NCI-H2029 treated with DMSO at 0.1 percent for 48 hours (cell line): ENCODE measurements at regions not wholly inside any gene's neighbourhood (a gene's known extent, or its start where the extent isn't known, plus 50 kb on each side); places are given as distances from the start of the nearest gene placed in this dataset.
"Not testable (repeated sequence)": the region's sequence is repeated elsewhere in the genome, so short reads cannot be mapped to it uniquely, and the experiment has no call there.

ENCODE experiments used
- DNase-seq: peaks from one replicate; lab custom pipeline; 2025; lab: John Stamatoyannopoulos, UW

GRCh38 chr17:71864755-71865154 lies 256.1 kb upstream of the SOX9 start:
- no peak for DNase-seq

DNA sequence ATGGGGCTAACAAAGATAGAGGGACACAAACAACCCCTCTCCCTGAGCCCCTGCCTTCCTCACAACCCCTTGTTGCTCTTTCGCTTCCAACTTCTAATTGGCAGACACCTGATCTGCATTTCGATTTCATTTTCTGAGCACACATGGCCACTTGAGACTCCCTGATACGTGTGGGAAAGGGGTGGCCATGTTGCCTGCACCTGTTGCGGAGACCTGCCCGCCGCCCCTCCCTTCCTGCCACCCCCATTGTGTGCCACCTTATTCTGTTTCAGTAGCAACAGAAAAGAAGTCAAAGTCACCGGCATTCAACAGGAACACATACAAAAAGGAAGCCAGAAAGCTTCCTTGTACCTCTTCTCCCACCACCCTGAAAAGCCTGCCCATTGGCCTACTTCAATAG lies 254.7 kb upstream of the SOX9 start:
- DNase-seq: no peak

GRCh38 chr17:71869293-71869692 lies 251.5 kb upstream of the SOX9 start:
- no peak for DNase-seq

- DNase-seq: no peak
Observed at GRCh38 chr17:71869841-71870545, 250.8 kb upstream of the SOX9 start.

- DNase-seq: no peak
Observed at GRCh38 chr17:71870546-71870862, 250.3 kb upstream of the SOX9 start.

DNA sequence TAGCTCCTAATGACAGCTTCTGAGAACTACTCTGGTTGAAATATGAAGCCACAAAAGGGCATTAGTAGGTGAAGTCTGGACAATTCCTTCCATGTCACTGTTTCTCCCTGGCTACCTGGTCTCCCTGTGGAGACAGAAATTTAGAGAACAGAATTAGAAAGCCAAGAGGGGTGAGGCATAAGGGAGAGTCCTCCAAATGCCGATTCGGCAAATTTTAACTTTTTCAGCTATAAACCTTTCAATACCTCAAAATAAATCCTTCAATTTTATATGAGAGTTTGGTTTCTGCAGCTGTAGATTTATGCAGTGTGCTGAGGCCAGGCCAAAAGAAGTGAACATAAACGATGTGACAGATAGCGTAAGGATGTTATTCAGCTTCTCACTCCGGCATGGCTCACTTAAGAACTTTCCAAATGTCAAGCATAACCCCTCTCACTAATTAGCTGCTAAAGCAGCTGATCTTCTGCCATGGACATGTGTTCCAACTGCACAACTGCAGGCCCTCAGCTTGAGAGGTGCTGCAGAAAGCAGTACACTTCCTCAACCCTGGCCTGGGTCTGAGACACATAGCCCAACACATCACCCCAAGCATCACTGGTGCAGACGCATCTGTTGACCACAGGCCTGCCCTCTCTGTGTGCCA lies 247.9 kb upstream of the SOX9 start:
- no peak for DNase-seq

GRCh38 chr17:71874773-71875172 lies 246.0 kb upstream of the SOX9 start:
- DNase-seq: not testable (repeated sequence)

GRCh38 chr17:71878271-71878670 lies 242.5 kb upstream of the SOX9 start:
- no peak for DNase-seq

GRCh38 chr17:71878998-71879397 lies 241.8 kb upstream of the SOX9 start:
- no peak for DNase-seq

- DNase-seq: no peak
Observed at GRCh38 chr17:71881041-71881440, 239.8 kb upstream of the SOX9 start.

GRCh38 chr17:71881581-71881980 lies 239.2 kb upstream of the SOX9 start:
- no peak for DNase-seq

GRCh38 chr17:71883258-71883657 lies 237.6 kb upstream of the SOX9 start:
- no peak for DNase-seq

DNA sequence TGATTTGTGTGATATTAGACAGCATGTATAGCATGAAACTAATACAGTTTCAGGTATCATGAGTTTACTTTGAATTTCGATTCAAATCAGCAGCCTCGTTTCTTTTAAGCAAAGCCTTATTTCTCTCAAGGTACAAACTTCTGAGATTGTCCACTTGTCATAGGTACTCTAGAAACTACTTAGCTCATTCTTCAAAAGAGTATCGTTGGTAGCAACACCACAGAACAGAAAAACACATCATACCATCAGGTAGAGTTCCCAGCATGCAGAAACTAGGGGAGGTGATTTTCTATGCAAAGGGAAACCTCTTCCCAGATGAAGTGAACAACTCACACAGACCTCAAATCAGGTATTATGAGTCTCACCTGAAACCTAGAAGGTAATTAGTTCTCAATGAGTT lies 237.0 kb upstream of the SOX9 start:
- no peak for DNase-seq

GRCh38 chr17:71885662-71886061 lies 235.2 kb upstream of the SOX9 start:
- DNase-seq: no peak

DNA sequence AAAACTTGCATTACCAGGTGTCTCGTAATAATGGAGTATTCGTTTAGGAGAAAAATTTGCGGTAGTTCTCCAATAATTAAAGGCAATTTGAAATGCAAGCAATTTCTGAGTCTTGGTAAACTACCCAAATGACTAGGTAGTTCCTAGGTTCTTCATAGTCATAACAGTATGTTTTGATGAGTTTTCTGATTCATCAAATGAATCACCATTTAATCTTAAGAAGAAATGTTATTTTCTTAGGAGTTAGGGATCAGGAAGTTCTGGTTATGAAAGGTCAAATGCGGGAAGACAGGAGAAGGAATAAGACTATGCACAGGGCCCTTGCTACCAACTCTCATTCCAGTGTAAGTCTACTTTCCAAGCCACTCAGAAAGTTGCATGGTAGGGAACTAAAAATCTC lies 221.5 kb upstream of the SOX9 start:
- DNase-seq: no peak

- no peak for DNase-seq
Observed at GRCh38 chr17:71900621-71901229, 220.1 kb upstream of the SOX9 start.

- no peak for DNase-seq
Observed at GRCh38 chr17:71902894-71903506, 217.8 kb upstream of the SOX9 start.

GRCh38 chr17:71905376-71906031 lies 215.3 kb upstream of the SOX9 start:
- DNase-seq: no peak

DNA sequence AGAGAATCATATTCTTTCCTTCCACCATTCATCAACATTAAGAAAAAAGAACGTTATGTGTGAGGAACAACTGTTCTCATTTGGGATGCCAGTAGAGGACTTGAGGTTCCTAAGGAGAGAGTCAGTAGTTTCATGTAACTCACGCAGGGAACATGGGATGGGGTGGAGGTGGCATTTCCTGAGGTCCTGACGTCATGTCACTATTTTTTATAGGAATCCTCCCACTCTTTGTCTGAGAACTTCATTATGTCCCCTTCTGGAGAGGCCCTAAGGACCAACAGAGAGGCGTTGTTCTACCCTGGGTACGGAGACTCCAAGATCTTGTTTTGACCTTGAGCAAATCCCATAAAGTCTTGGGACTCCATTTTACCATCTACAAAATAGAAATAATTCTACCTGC lies 211.7 kb upstream of the SOX9 start:
- no peak for DNase-seq

- DNase-seq: no peak
Observed at GRCh38 chr17:71910002-71910401, 210.8 kb upstream of the SOX9 start.

DNA sequence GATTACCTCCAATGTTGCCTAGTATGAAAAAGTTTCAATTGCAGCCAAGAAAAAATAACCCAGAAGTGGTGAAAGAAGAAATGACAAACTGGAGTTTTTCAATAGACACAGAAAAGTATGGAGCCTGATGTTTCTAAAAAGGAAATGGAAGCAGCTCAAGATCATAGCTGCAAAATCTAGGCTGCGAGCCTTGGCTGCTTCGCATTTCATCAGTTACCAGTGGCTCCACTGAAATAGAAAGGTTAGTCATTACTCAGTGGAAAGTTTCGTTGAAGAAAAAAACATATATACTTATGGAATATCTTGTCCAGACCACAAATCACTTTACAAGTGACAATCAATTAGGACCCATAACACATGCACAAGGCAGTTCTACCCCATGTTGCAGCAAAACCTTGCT lies 206.8 kb upstream of the SOX9 start:
- no peak for DNase-seq

DNA sequence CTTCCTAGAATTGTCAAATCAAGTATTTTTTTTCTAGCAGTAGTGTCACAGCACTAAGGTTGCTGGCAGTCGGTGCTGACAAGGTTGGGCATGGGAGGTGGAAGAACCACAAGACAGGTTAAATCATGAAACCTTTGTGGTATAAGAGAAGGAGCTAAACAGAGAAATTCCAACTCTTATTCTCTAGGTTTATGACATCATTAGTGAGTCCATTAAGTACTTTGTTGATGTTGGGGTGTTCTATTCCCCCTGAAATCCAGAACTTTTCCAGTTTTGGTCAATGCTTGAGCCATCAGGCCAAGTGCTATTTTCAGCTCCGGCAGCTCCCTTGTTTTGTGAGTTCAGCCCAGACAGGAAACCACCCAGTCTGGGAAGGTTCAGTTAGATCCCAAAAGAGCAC lies 206.0 kb upstream of the SOX9 start:
- no peak for DNase-seq

DNA sequence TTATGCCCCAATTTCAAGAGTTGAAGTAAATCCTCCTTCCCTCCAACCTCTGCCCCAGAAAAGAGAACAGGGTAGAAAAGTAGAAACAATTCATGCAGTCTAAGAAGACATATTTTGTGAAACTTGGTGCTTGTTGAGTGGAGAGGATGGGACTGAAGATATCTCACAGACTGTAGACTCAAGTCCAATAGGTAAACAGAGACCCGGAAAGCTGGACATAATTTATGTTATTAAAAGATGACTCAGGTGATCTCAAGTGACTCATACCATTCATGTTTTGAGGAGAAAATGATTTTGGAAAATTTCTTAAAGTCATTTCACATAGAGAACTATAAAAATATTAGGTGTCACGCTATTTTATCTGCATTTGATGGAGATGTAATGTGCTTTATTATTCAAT lies 203.1 kb upstream of the SOX9 start:
- DNase-seq: no peak
